Activated CD8-positive, alpha-beta T cell treated with anti-CD3 and anti-CD28 coated beads, Interleukin-2, amount 10 ng/mL, durations not matched to agents 7 days and 5 days (primary cell): ENCODE measurements at regions not wholly inside any gene's neighbourhood (a gene's known extent, or its start where the extent isn't known, plus 50 kb on each side); places are given as distances from the start of the nearest gene placed in this dataset.

Experiments used
- ATAC-seq: fragments of 150-1000 bp; cut with Tn5 transposase; one replicate; pipeline ENCODE4 v1.10.0; 2021; ENCODE audit warnings: moderate library complexity
- CTCF ChIA-PET: fragments of 350-600 bp; sonication (Branson Sonifier 250); formaldehyde crosslinking; loops from one replicate; lab custom pipeline; 2021; ENCODE audit warnings: antibody characterized with exemption; lab: Charles Lee
- POLR2A ChIA-PET: fragments of 350-600 bp; sonication (Branson Sonifier 250); formaldehyde crosslinking; loops from one replicate; lab custom pipeline; 2021; ENCODE audit warnings: antibody characterized with exemption; lab: Charles Lee
- DNase-seq: peaks from one replicate; pipeline ENCODE4 v3.0.0-alpha.2; 2020
- H3K27ac Mint-ChIP-seq: one replicate; pipeline ENCODE4 v1.8.0; 2021; ENCODE audit warnings: mild to moderate bottlenecking, mixed read lengths
- H3K27me3 Mint-ChIP-seq: one replicate; pipeline ENCODE4 v1.8.0; 2021; ENCODE audit warnings: low read depth, mixed read lengths
- H3K36me3 Mint-ChIP-seq: one replicate; pipeline ENCODE4 v1.8.0; 2021; ENCODE audit warnings: low read depth, mixed read lengths
- H3K4me1 Mint-ChIP-seq: one replicate; pipeline ENCODE4 v1.8.0; 2021; ENCODE audit warnings: low read depth, mixed read lengths
- H3K4me3 Mint-ChIP-seq: one replicate; pipeline ENCODE4 v1.8.0; 2021; ENCODE audit warnings: mild to moderate bottlenecking, mixed read lengths
- H3K9me3 Mint-ChIP-seq: one replicate; pipeline ENCODE4 v1.8.0; 2022; ENCODE audit warnings: mixed read lengths; ENCODE audit not compliant: insufficient read depth

GRCh38 chr18:60163622-60164021 lies 209.0 kb downstream of the MC4R start:
- Mint-ChIP-seq H3K27me3 (no peaks in the 10 kb centered on the region), H3K36me3 (no peaks in the 10 kb centered on the region), H3K4me1 (no peaks in the 10 kb centered on the region), H3K9me3 (no peaks in the 10 kb centered on the region), H3K27ac (no peak overlapping the region), H3K4me3 (no peak overlapping the region)
- DNase-seq (no peak), ATAC-seq (no peak)
- ChIA-PET CTCF (no interaction called here), POLR2A (no interaction called here)

- no peak for ATAC-seq
- H3K4me3 Mint-ChIP-seq: no peak overlapping the region
- CTCF ChIA-PET: no interaction called here
- no peaks in the 10 kb centered on the region for H3K4me1 Mint-ChIP-seq
- H3K27me3 Mint-ChIP-seq: no peaks in the 10 kb centered on the region
- H3K9me3 Mint-ChIP-seq: no peaks in the 10 kb centered on the region
- no peaks in the 10 kb centered on the region for H3K36me3 Mint-ChIP-seq
- DNase-seq: no peak
- H3K27ac Mint-ChIP-seq: no peak overlapping the region
- POLR2A ChIA-PET: no interaction called here
Measured at GRCh38 chr18:60162388-60162787, 210.2 kb downstream of the MC4R start.

- ChIA-PET CTCF (no interaction called here), POLR2A (no interaction called here)
- ATAC-seq (no peak), DNase-seq (no peak)
- no peak overlapping the region for H3K27ac Mint-ChIP-seq
- no peaks in the 10 kb centered on the region for H3K27me3 Mint-ChIP-seq
- H3K9me3 Mint-ChIP-seq: no peaks in the 10 kb centered on the region
- H3K36me3 Mint-ChIP-seq: no peaks in the 10 kb centered on the region
- no peaks in the 10 kb centered on the region for H3K4me1 Mint-ChIP-seq
- no peak overlapping the region for H3K4me3 Mint-ChIP-seq
Measured at GRCh38 chr18:60157810-60158209, 214.8 kb downstream of the MC4R start.

GRCh38 chr18:60153376-60153775 lies 219.2 kb downstream of the MC4R start:
- Mint-ChIP-seq H3K9me3 (no peaks in the 10 kb centered on the region), H3K4me1 (no peaks in the 10 kb centered on the region), H3K27me3 (no peaks in the 10 kb centered on the region), H3K4me3 (no peak overlapping the region), H3K36me3 (no peaks in the 10 kb centered on the region), H3K27ac (no peak overlapping the region)
- no peak for DNase-seq
- no peak for ATAC-seq
- POLR2A ChIA-PET: no interaction called here
- CTCF ChIA-PET: no interaction called here

- ATAC-seq (no peak), DNase-seq (no peak)
- Mint-ChIP-seq H3K27ac (no peak overlapping the region), H3K27me3 (peaks cover 2% of the 10 kb centered on the region), H3K4me3 (no peak overlapping the region), H3K36me3 (no peaks in the 10 kb centered on the region), H3K9me3 (no peaks in the 10 kb centered on the region), H3K4me1 (no peaks in the 10 kb centered on the region)
- POLR2A ChIA-PET: no interaction called here
- CTCF ChIA-PET: no interaction called here
Measured at GRCh38 chr18:60149316-60149715, 223.3 kb downstream of the MC4R start.

GRCh38 chr18:60147323-60147722 lies 225.3 kb downstream of the MC4R start:
- no peaks in the 10 kb centered on the region for H3K36me3 Mint-ChIP-seq
- CTCF ChIA-PET: no interaction called here
- H3K27me3 Mint-ChIP-seq: peaks cover 2% of the 10 kb centered on the region
- no peak overlapping the region for H3K4me3 Mint-ChIP-seq
- DNase-seq (no peak), ATAC-seq (no peak)
- no peak overlapping the region for H3K27ac Mint-ChIP-seq
- no peaks in the 10 kb centered on the region for H3K4me1 Mint-ChIP-seq
- POLR2A ChIA-PET: no interaction called here
- no peaks in the 10 kb centered on the region for H3K9me3 Mint-ChIP-seq

- ChIA-PET POLR2A (no interaction called here), CTCF (no interaction called here)
- Mint-ChIP-seq H3K27me3 (peaks cover 2% of the 10 kb centered on the region), H3K4me3 (no peak overlapping the region), H3K9me3 (no peaks in the 10 kb centered on the region), H3K36me3 (no peaks in the 10 kb centered on the region), H3K4me1 (no peaks in the 10 kb centered on the region), H3K27ac (no peak overlapping the region)
- no peak for DNase-seq
- no peak for ATAC-seq
Measured at GRCh38 chr18:60146220-60146960, 226.2 kb downstream of the MC4R start.

GRCh38 chr18:60145776-60146175 lies 226.8 kb downstream of the MC4R start:
- no peak for ATAC-seq
- CTCF ChIA-PET: no interaction called here
- Mint-ChIP-seq H3K4me3 (no peak overlapping the region), H3K36me3 (no peaks in the 10 kb centered on the region), H3K27me3 (peaks cover 2% of the 10 kb centered on the region), H3K27ac (no peak overlapping the region), H3K4me1 (no peaks in the 10 kb centered on the region), H3K9me3 (no peaks in the 10 kb centered on the region)
- POLR2A ChIA-PET: no interaction called here
- no peak for DNase-seq

GRCh38 chr18:60134806-60135205 lies 235.0 kb downstream of the PMAIP1 start:
- Mint-ChIP-seq H3K4me1 (no peaks in the 10 kb centered on the region), H3K27ac (no peak overlapping the region), H3K36me3 (no peaks in the 10 kb centered on the region), H3K27me3 (no peaks in the 10 kb centered on the region), H3K4me3 (no peak overlapping the region), H3K9me3 (no peaks in the 10 kb centered on the region)
- ATAC-seq (no peak), DNase-seq (no peak)
- ChIA-PET CTCF (no interaction called here), POLR2A (no interaction called here)

GRCh38 chr18:60130284-60130683 lies 230.5 kb downstream of the PMAIP1 start:
- CTCF ChIA-PET: no interaction called here

GRCh38 chr18:60123031-60123430 lies 223.2 kb downstream of the PMAIP1 start:
- no peak for ATAC-seq
- Mint-ChIP-seq H3K9me3 (no peaks in the 10 kb centered on the region), H3K36me3 (no peaks in the 10 kb centered on the region), H3K27me3 (peaks cover 2% of the 10 kb centered on the region), H3K4me3 (no peak overlapping the region), H3K4me1 (no peaks in the 10 kb centered on the region), H3K27ac (no peak overlapping the region)
- ChIA-PET CTCF (no interaction called here), POLR2A (no interaction called here)
- no peak for DNase-seq

More at GRCh38 chr18:60130284-60130683, 230.5 kb downstream of the PMAIP1 start:
- ATAC-seq: no peak
- H3K4me3 Mint-ChIP-seq: no peak overlapping the region
- no peak for DNase-seq
- no peaks in the 10 kb centered on the region for H3K9me3 Mint-ChIP-seq
- H3K36me3 Mint-ChIP-seq: no peaks in the 10 kb centered on the region
- POLR2A ChIA-PET: no interaction called here
- no peaks in the 10 kb centered on the region for H3K4me1 Mint-ChIP-seq
- no peak overlapping the region for H3K27ac Mint-ChIP-seq
- H3K27me3 Mint-ChIP-seq: no peaks in the 10 kb centered on the region

- CTCF ChIA-PET: no interaction called here
Measured at GRCh38 chr18:60122339-60122738, 222.5 kb downstream of the PMAIP1 start.

GRCh38 chr18:60120231-60120750 lies 220.5 kb downstream of the PMAIP1 start:
- H3K9me3 Mint-ChIP-seq: no peaks in the 10 kb centered on the region
- H3K27ac Mint-ChIP-seq: no peak overlapping the region
- CTCF ChIA-PET: no interaction called here

More at GRCh38 chr18:60122339-60122738, 222.5 kb downstream of the PMAIP1 start:
- no peak overlapping the region for H3K27ac Mint-ChIP-seq
- H3K9me3 Mint-ChIP-seq: no peaks in the 10 kb centered on the region
- no peak for ATAC-seq
- POLR2A ChIA-PET: no interaction called here
- DNase-seq: no peak
- peaks cover 2% of the 10 kb centered on the region for H3K27me3 Mint-ChIP-seq
- H3K4me1 Mint-ChIP-seq: no peaks in the 10 kb centered on the region
- H3K36me3 Mint-ChIP-seq: no peaks in the 10 kb centered on the region
- H3K4me3 Mint-ChIP-seq: no peak overlapping the region

More at GRCh38 chr18:60120231-60120750, 220.5 kb downstream of the PMAIP1 start:
- H3K27me3 Mint-ChIP-seq: peaks cover 2% of the 10 kb centered on the region
- no peak for ATAC-seq
- POLR2A ChIA-PET: no interaction called here
- no peaks in the 10 kb centered on the region for H3K36me3 Mint-ChIP-seq
- no peaks in the 10 kb centered on the region for H3K4me1 Mint-ChIP-seq
- no peak overlapping the region for H3K4me3 Mint-ChIP-seq
- DNase-seq: no peak
